ENCODE measurements at regions not wholly inside any gene's neighbourhood (a gene's known extent, or its start where the extent isn't known, plus 50 kb on each side); places are given as distances from the start of the nearest gene placed in this dataset.
"Not testable (repeated sequence)": the region's sequence is repeated elsewhere in the genome, so short reads cannot be mapped to it uniquely, and the experiment has no call there.

DNA sequence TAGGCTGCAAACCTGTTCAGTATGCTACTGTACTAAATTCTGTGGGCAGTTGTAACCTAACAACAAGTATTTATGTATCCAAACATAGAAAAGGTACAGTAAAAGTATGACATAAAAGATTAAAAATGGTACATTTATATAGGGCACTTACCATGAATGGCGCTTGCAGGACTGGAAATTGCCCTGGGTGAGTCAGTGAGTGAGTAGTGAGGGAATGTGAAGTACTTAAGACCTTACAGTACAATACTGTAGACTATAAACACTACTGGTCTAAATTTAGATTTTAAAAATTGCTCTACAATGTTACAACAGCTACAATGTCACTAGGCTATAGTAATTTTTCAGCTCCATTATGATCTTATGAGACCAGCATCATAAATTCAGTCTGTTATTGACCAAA, 146.0 kb upstream of the GNAI1 start:
- Histone ChIP-seq H3K27ac (no peak overlapping the region), H3K4me2 (no peak overlapping the region)
- no peak for TF ChIP-seq Cebpa-rat (IDR thresholded peaks at IDR 0.05)

DNA sequence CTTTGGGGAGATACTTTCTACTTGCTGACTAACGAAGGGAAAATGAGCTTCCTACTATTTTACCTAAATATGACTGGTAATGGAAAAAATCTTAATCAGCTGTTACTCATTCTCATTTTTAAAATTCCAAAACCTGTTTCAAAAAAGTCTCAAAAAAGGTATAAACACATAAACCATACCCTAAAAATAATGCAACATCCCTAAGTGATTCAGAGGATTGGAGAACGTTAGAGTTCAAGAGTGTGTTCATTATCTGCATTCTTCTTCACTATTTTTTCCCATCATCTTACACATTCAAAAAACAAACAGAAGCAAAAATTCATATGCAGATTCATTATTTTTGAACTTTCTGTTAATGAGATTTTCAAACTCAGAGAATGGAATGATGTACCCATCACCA, 150.4 kb upstream of the GNAI1 start:
- Histone ChIP-seq H3K27ac (no peak overlapping the region), H3K4me1 (no peaks in the 10 kb centered on the region), H4K20me1 (no peaks in the 10 kb centered on the region), H3K9ac (no peak overlapping the region), H3K4me3 (no peak overlapping the region), H3K36me3 (no peaks in the 10 kb centered on the region), H3K9me3 (replicated peaks in 1 of 11) (no peaks in the 10 kb centered on the region), H3K27me3 (no peaks in the 10 kb centered on the region), H3K4me2 (no peak overlapping the region)
- no peak for TF ChIP-seq Cebpa-rat (IDR thresholded peaks at IDR 0.05)

More for the DNA sequence above, 146.0 kb upstream of the GNAI1 start:
- no peak overlapping the region for H3K4me3 ChIP-seq
- no peaks in the 10 kb centered on the region for H3K4me1 ChIP-seq
- no peak overlapping the region for H3K9ac ChIP-seq
- no peaks in the 10 kb centered on the region for H3K27me3 ChIP-seq
- H3K36me3 ChIP-seq: no peaks in the 10 kb centered on the region
- no peaks in the 10 kb centered on the region for H4K20me1 ChIP-seq
- no peaks in the 10 kb centered on the region for H3K9me3 ChIP-seq (replicated peaks in 1 of 11)

DNA sequence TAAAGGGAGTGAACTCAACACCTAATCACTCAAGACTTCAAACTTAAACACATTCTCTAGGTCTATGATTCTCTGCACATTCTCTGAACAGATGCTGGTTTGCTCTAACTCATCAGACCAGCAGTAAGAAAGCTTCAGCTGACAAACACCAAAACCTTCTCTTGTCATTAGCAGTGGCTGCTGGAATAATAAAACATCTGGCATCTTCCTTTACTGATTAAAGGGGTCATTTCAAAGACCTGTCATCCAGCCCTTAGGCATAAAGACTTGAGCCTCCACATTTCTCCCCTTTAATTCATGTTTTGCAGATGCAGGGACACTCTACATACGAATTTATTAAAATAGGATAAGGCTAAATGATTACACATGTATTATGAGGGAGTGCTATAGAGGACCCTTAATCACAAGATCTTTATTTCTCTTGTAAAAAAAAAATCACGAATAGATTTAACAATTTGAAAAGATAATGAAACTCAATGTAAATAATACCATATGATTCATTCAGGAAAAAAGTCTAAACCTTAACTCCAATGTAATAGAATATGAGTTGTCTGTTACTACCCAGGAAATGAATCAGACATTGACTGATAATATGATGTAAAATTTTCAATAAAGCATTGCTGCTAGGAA, 152.4 kb upstream of the GNAI1 start:
- TF ChIP-seq Cebpa-rat (IDR thresholded peaks at IDR 0.05): no peak
- Histone ChIP-seq H3K9me3 (replicated peaks in 1 of 11) (peaks cover 0 to 9% (median 5%) of the 10 kb centered on the region in 11 experiments; a peak in 13 of 22 replicates), H4K20me1 (no peaks in the 10 kb centered on the region), H3K27me3 (no peaks in the 10 kb centered on the region), H3K27ac (no peak overlapping the region), H3K4me3 (no peak overlapping the region), H3K36me3 (no peaks in the 10 kb centered on the region), H3K4me2 (no peak overlapping the region), H3K9ac (no peak overlapping the region), H3K4me1 (no peaks in the 10 kb centered on the region)

- no peak for TF ChIP-seq Cebpa-rat (IDR thresholded peaks at IDR 0.05)
Measured at GRCh38 chr7:79980376-79980775, 154.3 kb upstream of the GNAI1 start.

DNA sequence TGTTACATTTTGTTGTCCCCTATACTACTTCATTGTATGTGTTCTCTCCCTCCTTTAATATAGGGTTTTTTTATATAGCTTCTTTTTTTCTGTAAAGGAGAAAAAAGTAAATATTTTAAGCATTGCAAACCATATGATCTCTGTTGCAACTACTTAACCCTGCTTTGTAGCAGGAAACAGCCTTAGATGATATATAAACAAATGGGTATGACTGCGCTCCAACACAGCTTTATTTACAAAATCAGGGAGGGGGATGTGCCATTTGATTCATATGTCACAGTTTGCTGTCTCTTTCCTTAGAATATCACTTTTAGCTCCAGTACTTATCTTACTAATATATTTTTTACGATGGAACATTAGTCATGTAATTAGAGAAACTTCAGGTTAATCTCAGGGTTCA, 155.2 kb upstream of the GNAI1 start:
- Histone ChIP-seq H3K9ac (no peak overlapping the region), H4K20me1 (no peaks in the 10 kb centered on the region), H3K4me1 (no peaks in the 10 kb centered on the region), H3K27ac (no peak overlapping the region), H3K4me2 (no peak overlapping the region), H3K4me3 (no peak overlapping the region), H3K36me3 (no peaks in the 10 kb centered on the region), H3K9me3 (replicated peaks in 1 of 11) (peaks cover 0 to 15% (median 8%) of the 10 kb centered on the region in 11 experiments; a peak in 13 of 22 replicates), H3K27me3 (no peaks in the 10 kb centered on the region)
- no peak for TF ChIP-seq Cebpa-rat (IDR thresholded peaks at IDR 0.05)

More at GRCh38 chr7:79980376-79980775, 154.3 kb upstream of the GNAI1 start:
- H3K4me3 ChIP-seq: no peak overlapping the region
- H3K4me2 ChIP-seq: no peak overlapping the region
- H3K36me3 ChIP-seq: no peaks in the 10 kb centered on the region
- no peaks in the 10 kb centered on the region for H3K4me1 ChIP-seq
- H3K27me3 ChIP-seq: no peaks in the 10 kb centered on the region
- no peak overlapping the region for H3K9ac ChIP-seq
- H4K20me1 ChIP-seq: no peaks in the 10 kb centered on the region
- H3K9me3 ChIP-seq (replicated peaks in 1 of 11): peaks cover 0 to 15% (median 8%) of the 10 kb centered on the region in 11 experiments; a peak in 13 of 22 replicates
- no peak overlapping the region for H3K27ac ChIP-seq

GRCh38 chr7:79977481-79977880, 157.2 kb upstream of the GNAI1 start:
- no peak overlapping the region for H3K9ac ChIP-seq
- H3K4me3 ChIP-seq: no peak overlapping the region
- H3K27ac ChIP-seq: no peak overlapping the region
- H3K4me1 ChIP-seq: no peaks in the 10 kb centered on the region
- H4K20me1 ChIP-seq: no peaks in the 10 kb centered on the region
- no peaks in the 10 kb centered on the region for H3K36me3 ChIP-seq
- peaks cover 0 to 15% (median 8%) of the 10 kb centered on the region in 11 experiments; a peak in 13 of 22 replicates for H3K9me3 ChIP-seq (replicated peaks in 1 of 11)
- no peak for TF ChIP-seq Cebpa-rat (IDR thresholded peaks at IDR 0.05)
- no peak overlapping the region for H3K4me2 ChIP-seq
- no peaks in the 10 kb centered on the region for H3K27me3 ChIP-seq

DNA sequence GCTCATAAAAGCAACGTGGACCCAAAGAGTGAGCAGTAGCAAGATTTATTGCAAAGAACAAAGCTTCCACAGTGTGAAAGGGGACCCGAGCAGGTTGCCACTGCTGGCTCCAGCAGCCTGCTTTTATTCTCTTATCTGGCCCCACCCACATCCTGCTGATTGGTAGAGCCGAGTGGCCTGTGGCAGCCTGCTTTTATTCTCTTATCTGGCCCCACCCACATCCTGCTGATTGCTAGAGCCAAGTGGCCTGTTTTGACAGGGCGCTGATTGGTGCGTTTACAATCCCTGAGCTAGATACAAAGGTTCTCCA, 158.0 kb upstream of the GNAI1 start:
- H3K9me3 ChIP-seq (replicated peaks in 1 of 11): peaks cover 0 to 15% (median 8%) of the 10 kb centered on the region in 11 experiments; a peak in 13 of 22 replicates
- H3K9ac ChIP-seq, H3K36me3 ChIP-seq, H3K4me1 ChIP-seq, H3K27ac ChIP-seq, H3K27me3 ChIP-seq, H4K20me1 ChIP-seq, H3K4me2 ChIP-seq, H3K4me3 ChIP-seq: not testable (repeated sequence)

- peaks cover 0 to 15% (median 8%) of the 10 kb centered on the region in 11 experiments; a peak in 13 of 22 replicates for H3K9me3 ChIP-seq (replicated peaks in 1 of 11)
- H3K9ac ChIP-seq, H4K20me1 ChIP-seq, H3K4me1 ChIP-seq, H3K4me3 ChIP-seq, H3K27me3 ChIP-seq, H3K36me3 ChIP-seq, H3K4me2 ChIP-seq, H3K27ac ChIP-seq: not testable (repeated sequence)
Measured at GRCh38 chr7:79975986-79976710, 158.5 kb upstream of the GNAI1 start.

GRCh38 chr7:79973455-79973854, 161.2 kb upstream of the GNAI1 start:
- Histone ChIP-seq H3K9ac (no peak overlapping the region), H3K4me3 (no peak overlapping the region), H3K27ac (no peak overlapping the region), H3K4me1 (no peaks in the 10 kb centered on the region), H3K4me2 (no peak overlapping the region), H3K36me3 (no peaks in the 10 kb centered on the region), H3K9me3 (replicated peaks in 1 of 11) (peaks cover 0 to 15% (median 8%) of the 10 kb centered on the region in 11 experiments; a peak in 13 of 22 replicates), H3K27me3 (no peaks in the 10 kb centered on the region), H4K20me1 (no peaks in the 10 kb centered on the region)
- no peak for TF ChIP-seq Cebpa-rat (IDR thresholded peaks at IDR 0.05)

- Histone ChIP-seq H3K4me3 (no peak overlapping the region), H3K36me3 (no peaks in the 10 kb centered on the region), H3K9me3 (replicated peaks in 1 of 11) (peaks cover 0 to under 1% (median 0%) of the 10 kb centered on the region in 11 experiments; a peak in 1 of 22 replicates), H3K4me1 (no peaks in the 10 kb centered on the region), H3K27me3 (no peaks in the 10 kb centered on the region), H3K4me2 (no peak overlapping the region), H3K9ac (no peak overlapping the region), H3K27ac (no peak overlapping the region), H4K20me1 (no peaks in the 10 kb centered on the region)
- TF ChIP-seq Cebpa-rat (IDR thresholded peaks at IDR 0.05): no peak
Measured at GRCh38 chr7:79971058-79971457, 163.6 kb upstream of the GNAI1 start.
